GM19239 (cell line): ENCODE measurements at regions not wholly inside any gene's neighbourhood (a gene's known extent, or its start where the extent isn't known, plus 50 kb on each side); places are given as distances from the start of the nearest gene placed in this dataset.

Experiments
- DNase-seq: peaks from one replicate; pipeline ENCODE4 v3.0.0; 2011; ENCODE audit warnings: low spot score; ENCODE audit not compliant: insufficient read length
- FAIRE-seq: peaks from 2 replicates; lab custom pipeline; 2011; peaks lifted over from hg19 to GRCh38; lab: Jason Lieb, UNC

- no peak for DNase-seq
Measured at GRCh38 chr6:44700422-44700821, 312.9 kb downstream of the CDC5L start.

GRCh38 chr6:44701038-44701636 lies 313.6 kb downstream of the CDC5L start:
- DNase-seq (no peak), FAIRE-seq (no peak)

More at GRCh38 chr6:44700422-44700821, 312.9 kb downstream of the CDC5L start:
- FAIRE-seq: no peak

GRCh38 chr6:44701637-44702101 lies 314.2 kb downstream of the CDC5L start:
- no peak for FAIRE-seq
- no peak for DNase-seq

- DNase-seq (no peak), FAIRE-seq (no peak)
Measured at GRCh38 chr6:44702292-44702691, 314.8 kb downstream of the CDC5L start.

- FAIRE-seq: peak; percentile 61
- no peak for DNase-seq
Measured at GRCh38 chr6:44704240-44705150, 317.0 kb downstream of the CDC5L start.

- DNase-seq (no peak), FAIRE-seq (no peak)
Measured at GRCh38 chr6:44705596-44705995, 318.1 kb downstream of the CDC5L start.

GRCh38 chr6:44706011-44706410 lies 318.5 kb downstream of the CDC5L start:
- FAIRE-seq (no peak), DNase-seq (no peak)

GRCh38 chr6:44708208-44708607 lies 320.7 kb downstream of the CDC5L start:
- no peak for FAIRE-seq
- no peak for DNase-seq

GRCh38 chr6:44712353-44713111 lies 325.0 kb downstream of the CDC5L start:
- DNase-seq (no peak), FAIRE-seq (no peak)

- FAIRE-seq (no peak), DNase-seq (no peak)
Measured at GRCh38 chr6:44715188-44715587, 327.7 kb downstream of the CDC5L start.

GRCh38 chr6:44715925-44716324 lies 328.4 kb downstream of the CDC5L start:
- DNase-seq (no peak), FAIRE-seq (no peak)

GRCh38 chr6:44717431-44717830 lies 329.9 kb downstream of the CDC5L start:
- FAIRE-seq (no peak), DNase-seq (no peak)

GRCh38 chr6:44721954-44722578 lies 334.6 kb downstream of the CDC5L start:
- FAIRE-seq (no peak), DNase-seq (no peak)

- DNase-seq (no peak), FAIRE-seq (no peak)
Measured at GRCh38 chr6:44722736-44723135, 335.2 kb downstream of the CDC5L start.

GRCh38 chr6:44723439-44724197 lies 336.1 kb downstream of the CDC5L start:
- FAIRE-seq (no peak), DNase-seq (no peak)

GRCh38 chr6:44725070-44725469 lies 337.6 kb downstream of the CDC5L start:
- DNase-seq: no peak

GRCh38 chr6:44727651-44728630 lies 340.4 kb downstream of the CDC5L start:
- FAIRE-seq (no peak), DNase-seq (no peak)

More at GRCh38 chr6:44725070-44725469, 337.6 kb downstream of the CDC5L start:
- FAIRE-seq: no peak

GRCh38 chr6:44730771-44731391 lies 343.4 kb downstream of the CDC5L start:
- FAIRE-seq (no peak), DNase-seq (no peak)
